A673 (cell line): ENCODE measurements at regions not wholly inside any gene's neighbourhood (a gene's known extent, or its start where the extent isn't known, plus 50 kb on each side); places are given as distances from the start of the nearest gene placed in this dataset.

Experiments
- BruUV-seq: library from RNA; stranded (reverse); fragments of 400-500 nt; replicated peaks from 2 replicates; lab custom pipeline; 2021; lab: Mats Ljungman, UMichigan
- CTCF ChIA-PET: fragments of 300-600 bp; sonication (Branson Sonifier 250); formaldehyde crosslinking; loops from one replicate; lab custom pipeline; 2022; ENCODE audit warnings: antibody characterized with exemption; lab: Charles Lee
- POLR2A ChIA-PET: fragments of 300-600 bp; sonication (Branson Sonifier 250); formaldehyde crosslinking; loops from one replicate; lab custom pipeline; 2022; ENCODE audit warnings: antibody characterized with exemption; ENCODE audit not compliant: low non-redundant PET; lab: Charles Lee
- DNase-seq: peaks from one replicate; pipeline ENCODE4 v3.0.0-alpha.2; 2015; ENCODE audit warnings: low spot score
- H3K27ac ChIP-seq: fragments of 200-600 bp; sonication (generic); 2 replicates; pipeline ENCODE4 v1.5.1; 2016; ENCODE audit warnings: mixed run types, low read depth, mild to moderate bottlenecking, mixed read lengths, antibody characterized with exemption, low read length; ENCODE audit not compliant: poor library complexity, severe bottlenecking
- H3K27me3 ChIP-seq: fragments of 200-600 bp; sonication (generic); replicated peaks from 2 replicates; pipeline ENCODE4 v1.6.1; 2017; ENCODE audit warnings: mixed run types, low read depth, mild to moderate bottlenecking, mixed read lengths, antibody characterized with exemption, low read length; ENCODE audit not compliant: insufficient read depth, poor library complexity
- H3K36me3 ChIP-seq: fragments of 200-600 bp; sonication (generic); 2 replicates; pipeline ENCODE4 v1.6.1; 2016; ENCODE audit warnings: mixed run types, mild to moderate bottlenecking, mixed read lengths, antibody characterized with exemption, low read length; ENCODE audit not compliant: insufficient read depth, poor library complexity, severe bottlenecking
- H3K4me1 ChIP-seq: fragments of 200-600 bp; sonication (generic); 2 replicates; pipeline ENCODE4 v1.6.1; 2017; ENCODE audit warnings: mixed run types, mild to moderate bottlenecking, mixed read lengths, antibody characterized with exemption, low read length; ENCODE audit not compliant: insufficient read depth, poor library complexity, severe bottlenecking
- H3K4me3 ChIP-seq: fragments of 200-600 bp; sonication (generic); 2 replicates; pipeline ENCODE4 v1.5.1; 2016; ENCODE audit warnings: low read depth, mixed run types, mild to moderate bottlenecking, mixed read lengths, low read length; ENCODE audit not compliant: poor library complexity, severe bottlenecking
- H3K9me3 ChIP-seq: fragments of 200-600 bp; sonication (generic); 2 replicates; pipeline ENCODE4 v1.6.1; 2016; ENCODE audit warnings: mixed run types, low read depth, mild to moderate bottlenecking, mixed read lengths, antibody characterized with exemption, low read length; ENCODE audit not compliant: poor library complexity, severe bottlenecking
- EZH2 ChIP-seq: fragments of 200-600 bp; sonication (generic); IDR thresholded peaks from 2 replicates; pipeline ENCODE4 v1.6.1; 2017; ENCODE audit warnings: borderline replicate concordance, low read depth, mild to moderate bottlenecking, mixed read lengths, antibody characterized with exemption, low read length; ENCODE audit not compliant: poor library complexity, severe bottlenecking
- intact Hi-C: fragments of 100-400 bp; cut with micrococcal nuclease; formaldehyde crosslinking; loops from one replicate; pipeline ENCODE4 v1.10.0; 2022; ENCODE audit not compliant: unreplicated experiment
- TF ChIP-seq, protein P1 (sequence below): fragments of 300-800, 200-600 bp; sonication (generic); conservative IDR thresholded peaks from 2 replicates; pipeline ENCODE4 v1.5.1; 2017; ENCODE audit warnings: low read depth, mild to moderate bottlenecking, antibody characterized with exemption, low read length, moderate library complexity, mixed read lengths

DNA sequence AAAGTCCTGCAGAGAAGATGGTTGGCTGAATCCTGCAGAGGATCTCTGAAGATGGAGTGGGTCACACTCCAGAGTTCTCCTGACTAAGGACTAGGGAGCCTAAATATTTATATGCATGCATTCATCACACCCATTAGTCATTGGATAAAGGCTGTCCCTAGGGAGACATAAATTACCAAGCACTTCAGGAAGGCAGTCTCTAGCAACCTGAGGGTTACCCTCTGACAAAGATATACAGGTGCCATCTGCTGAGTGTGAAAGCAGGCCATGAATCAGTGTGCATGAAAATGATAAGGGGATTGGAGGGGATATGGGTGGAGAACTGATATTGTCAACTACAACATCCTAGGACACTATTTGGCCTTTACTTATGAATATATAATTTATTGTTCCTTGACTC, 294.8 kb upstream of the DDX18 start:
- Histone ChIP-seq H3K27me3 (no peaks in the 10 kb centered on the region), H3K36me3 (no peaks in the 10 kb centered on the region), H3K4me1 (no peaks in the 10 kb centered on the region), H3K9me3 (no peaks in the 10 kb centered on the region), H3K27ac (no peak overlapping the region), H3K4me3 (no peak overlapping the region)
- DNase-seq: peak; percentile 15
- TF ChIP-seq, protein P1, sequence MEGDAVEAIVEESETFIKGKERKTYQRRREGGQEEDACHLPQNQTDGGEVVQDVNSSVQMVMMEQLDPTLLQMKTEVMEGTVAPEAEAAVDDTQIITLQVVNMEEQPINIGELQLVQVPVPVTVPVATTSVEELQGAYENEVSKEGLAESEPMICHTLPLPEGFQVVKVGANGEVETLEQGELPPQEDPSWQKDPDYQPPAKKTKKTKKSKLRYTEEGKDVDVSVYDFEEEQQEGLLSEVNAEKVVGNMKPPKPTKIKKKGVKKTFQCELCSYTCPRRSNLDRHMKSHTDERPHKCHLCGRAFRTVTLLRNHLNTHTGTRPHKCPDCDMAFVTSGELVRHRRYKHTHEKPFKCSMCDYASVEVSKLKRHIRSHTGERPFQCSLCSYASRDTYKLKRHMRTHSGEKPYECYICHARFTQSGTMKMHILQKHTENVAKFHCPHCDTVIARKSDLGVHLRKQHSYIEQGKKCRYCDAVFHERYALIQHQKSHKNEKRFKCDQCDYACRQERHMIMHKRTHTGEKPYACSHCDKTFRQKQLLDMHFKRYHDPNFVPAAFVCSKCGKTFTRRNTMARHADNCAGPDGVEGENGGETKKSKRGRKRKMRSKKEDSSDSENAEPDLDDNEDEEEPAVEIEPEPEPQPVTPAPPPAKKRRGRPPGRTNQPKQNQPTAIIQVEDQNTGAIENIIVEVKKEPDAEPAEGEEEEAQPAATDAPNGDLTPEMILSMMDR: no peak
- TF ChIP-seq EZH2: no peak
- intact Hi-C loops: no loop called here
- POLR2A ChIA-PET: no interaction called here
- no TSS peak for BruUV-seq
- CTCF ChIA-PET: no interaction called here

DNA sequence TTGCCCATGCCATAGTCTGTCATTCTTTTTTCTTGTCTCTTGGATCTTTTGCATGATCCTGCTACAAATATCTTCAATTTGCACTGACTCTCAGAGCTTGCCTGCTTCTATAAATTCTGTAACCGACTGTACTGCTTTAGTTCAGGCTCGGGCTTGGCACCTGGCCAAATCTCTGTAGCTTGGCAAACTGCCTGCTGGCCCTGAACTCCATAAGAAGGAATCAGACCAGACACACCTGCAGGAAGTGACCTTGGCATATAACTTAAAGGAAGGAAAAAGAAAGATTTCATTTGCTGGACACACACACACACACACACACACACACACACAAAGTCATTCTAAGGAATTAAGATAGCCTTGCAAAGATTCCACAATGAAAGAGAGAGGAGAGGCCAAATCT, 291.2 kb upstream of the DDX18 start:
- H3K36me3 ChIP-seq: no peaks in the 10 kb centered on the region
- TF ChIP-seq, protein P1: no peak
- no peak for TF ChIP-seq EZH2
- POLR2A ChIA-PET: no interaction called here
- intact Hi-C loops: no loop called here
- no peaks in the 10 kb centered on the region for H3K27me3 ChIP-seq
- H3K4me1 ChIP-seq: no peaks in the 10 kb centered on the region
- no peak overlapping the region for H3K4me3 ChIP-seq
- DNase-seq: peak; percentile 14
- H3K9me3 ChIP-seq: no peaks in the 10 kb centered on the region
- CTCF ChIA-PET: no interaction called here
- no TSS peak for BruUV-seq
- no peak overlapping the region for H3K27ac ChIP-seq

DNA sequence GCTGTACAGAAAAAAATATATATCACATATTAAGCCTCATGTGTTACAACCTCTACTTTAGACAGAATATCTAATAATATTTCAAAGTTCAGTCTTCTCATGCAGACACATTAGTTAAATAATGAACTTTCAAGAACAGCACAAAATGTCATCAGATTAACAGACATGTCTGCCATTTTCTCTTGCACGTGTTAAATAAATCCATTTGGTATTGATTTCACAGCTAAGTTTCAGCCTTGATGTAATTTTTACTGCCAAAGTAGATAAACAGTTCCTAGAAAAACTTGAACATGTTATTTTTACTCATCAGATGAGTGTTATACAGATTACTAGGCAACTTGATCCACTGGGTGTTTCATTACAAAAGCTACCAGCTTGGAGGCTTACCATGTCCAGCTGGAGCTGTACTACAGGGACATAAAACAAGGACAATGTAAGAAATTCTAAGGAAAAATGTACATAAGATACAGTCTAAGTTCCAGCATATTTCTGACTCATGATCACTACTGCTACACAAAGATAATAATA, 290.7 kb upstream of the DDX18 start:
- POLR2A ChIA-PET: no interaction called here
- Histone ChIP-seq H3K4me3 (no peak overlapping the region), H3K27ac (no peak overlapping the region), H3K9me3 (no peaks in the 10 kb centered on the region), H3K27me3 (no peaks in the 10 kb centered on the region), H3K4me1 (no peaks in the 10 kb centered on the region), H3K36me3 (no peaks in the 10 kb centered on the region)
- no TSS peak for BruUV-seq
- CTCF ChIA-PET: no interaction called here
- intact Hi-C loops: no loop called here
- DNase-seq: no peak
- TF ChIP-seq, protein P1: no peak
- TF ChIP-seq EZH2: no peak
